Fibroblast of the aortic adventitia (primary cell): ENCODE measurements at regions not wholly inside any gene's neighbourhood (a gene's known extent, or its start where the extent isn't known, plus 50 kb on each side); places are given as distances from the start of the nearest gene placed in this dataset.

Source experiments
- DNase-seq: peaks from one replicate; pipeline ENCODE4 v3.0.0-alpha.2; 2010; ENCODE audit warnings: low read depth
- H3K4me3 ChIP-seq: 2 replicates; pipeline ENCODE4 v1.5.1; 2011; ENCODE audit warnings: low read depth, mild to moderate bottlenecking, control low read depth, low read length, moderate library complexity
- TF ChIP-seq, protein P1 (sequence below): IDR thresholded peaks from 2 replicates; pipeline ENCODE4 v1.5.1; 2011; ENCODE audit warnings: mild to moderate bottlenecking, low read length, control low read depth, inconsistent platforms; ENCODE audit not compliant: insufficient read depth

- TF ChIP-seq, protein P1, sequence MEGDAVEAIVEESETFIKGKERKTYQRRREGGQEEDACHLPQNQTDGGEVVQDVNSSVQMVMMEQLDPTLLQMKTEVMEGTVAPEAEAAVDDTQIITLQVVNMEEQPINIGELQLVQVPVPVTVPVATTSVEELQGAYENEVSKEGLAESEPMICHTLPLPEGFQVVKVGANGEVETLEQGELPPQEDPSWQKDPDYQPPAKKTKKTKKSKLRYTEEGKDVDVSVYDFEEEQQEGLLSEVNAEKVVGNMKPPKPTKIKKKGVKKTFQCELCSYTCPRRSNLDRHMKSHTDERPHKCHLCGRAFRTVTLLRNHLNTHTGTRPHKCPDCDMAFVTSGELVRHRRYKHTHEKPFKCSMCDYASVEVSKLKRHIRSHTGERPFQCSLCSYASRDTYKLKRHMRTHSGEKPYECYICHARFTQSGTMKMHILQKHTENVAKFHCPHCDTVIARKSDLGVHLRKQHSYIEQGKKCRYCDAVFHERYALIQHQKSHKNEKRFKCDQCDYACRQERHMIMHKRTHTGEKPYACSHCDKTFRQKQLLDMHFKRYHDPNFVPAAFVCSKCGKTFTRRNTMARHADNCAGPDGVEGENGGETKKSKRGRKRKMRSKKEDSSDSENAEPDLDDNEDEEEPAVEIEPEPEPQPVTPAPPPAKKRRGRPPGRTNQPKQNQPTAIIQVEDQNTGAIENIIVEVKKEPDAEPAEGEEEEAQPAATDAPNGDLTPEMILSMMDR, result no peak
- DNase-seq, result no peak
- no peak overlapping the region for H3K4me3 ChIP-seq
Observed at GRCh38 chr11:81267246-81267645, 1466.4 kb downstream of the FAM181B start.

GRCh38 chr11:81259471-81259870, 1474.2 kb downstream of the FAM181B start:
- TF ChIP-seq, protein P1, result no peak
- no peak overlapping the region for H3K4me3 ChIP-seq
- DNase-seq, result no peak

GRCh38 chr11:81255895-81256294, 1477.8 kb downstream of the FAM181B start:
- no peak for DNase-seq
- H3K4me3 ChIP-seq, result no peak overlapping the region
- TF ChIP-seq, protein P1, result no peak

- DNase-seq, result no peak
- H3K4me3 ChIP-seq, result no peak overlapping the region
- TF ChIP-seq, protein P1, result no peak
Observed at GRCh38 chr11:81253244-81253643, 1480.4 kb downstream of the FAM181B start.

DNA sequence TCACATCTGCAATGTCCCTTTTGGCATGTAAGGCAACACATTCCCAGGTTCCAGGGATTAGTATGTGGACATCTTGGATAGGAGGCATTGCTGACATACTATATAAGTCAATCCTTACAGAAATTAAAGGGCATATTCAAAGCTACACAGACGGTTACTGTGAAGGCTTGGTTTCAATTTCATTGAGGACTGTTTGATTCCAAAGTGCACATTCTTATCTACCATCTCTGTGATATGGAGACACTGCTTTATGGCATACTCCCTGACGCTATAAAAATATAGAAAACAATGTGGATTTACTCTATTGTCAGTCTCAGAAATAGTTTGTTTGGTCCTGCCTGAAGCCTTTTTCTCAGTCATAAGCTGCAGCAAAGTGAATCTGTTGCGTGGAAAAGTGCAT, 1486.7 kb downstream of the FAM181B start:
- DNase-seq, result no peak
- TF ChIP-seq, protein P1, result no peak
- H3K4me3 ChIP-seq, result no peak overlapping the region

DNA sequence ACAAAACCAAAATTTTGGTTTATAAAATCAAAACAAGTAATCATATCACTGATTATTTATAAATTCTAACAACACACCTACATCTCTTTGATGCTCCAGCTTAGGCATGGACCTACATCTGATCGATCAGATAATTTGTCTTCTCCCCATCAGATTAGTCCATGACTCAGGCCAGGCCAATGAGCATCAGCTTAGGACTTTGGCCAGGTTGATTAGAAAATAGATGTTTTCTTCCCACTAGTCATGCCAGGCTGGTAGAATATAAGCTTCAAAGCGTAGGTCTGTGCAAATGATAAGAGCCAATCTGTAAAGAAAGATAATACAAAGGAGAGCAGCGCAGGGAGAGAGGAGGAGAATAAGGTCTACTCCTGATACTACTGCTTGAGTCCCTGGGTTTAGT, 1487.9 kb downstream of the FAM181B start:
- DNase-seq, result no peak
- H3K4me3 ChIP-seq, result no peak overlapping the region
- TF ChIP-seq, protein P1, result no peak

DNA sequence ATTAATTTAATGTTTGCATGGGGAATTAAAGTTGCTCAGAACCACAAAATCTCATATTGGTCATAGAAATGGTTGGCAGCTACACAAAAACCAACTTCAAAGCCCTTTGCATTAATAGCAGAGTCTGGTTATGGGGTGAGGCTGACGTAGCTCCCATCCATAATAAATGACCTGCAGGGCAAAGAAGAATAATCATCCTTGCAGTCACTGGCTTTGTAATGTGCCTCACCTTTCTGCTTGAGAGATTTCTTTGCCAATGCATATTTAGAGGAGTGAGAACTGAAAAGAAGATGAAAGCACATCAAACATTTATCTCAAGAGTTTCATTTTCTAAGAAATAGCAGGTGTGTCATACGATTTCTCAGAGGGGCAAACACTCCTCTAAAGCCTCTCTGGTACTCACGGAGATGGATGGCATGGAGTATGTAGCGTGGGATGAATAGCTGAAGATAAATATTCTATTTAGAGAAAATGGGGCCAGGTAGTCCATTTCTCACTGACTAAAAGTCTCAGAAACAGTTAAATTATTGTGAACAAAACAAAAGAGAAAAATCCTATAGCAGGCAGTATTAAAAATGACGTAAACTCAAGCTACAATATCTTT, 1491.9 kb downstream of the FAM181B start:
- TF ChIP-seq, protein P1, result no peak
- DNase-seq, result no peak
- no peak overlapping the region for H3K4me3 ChIP-seq
